Natural killer cell (primary cell): ENCODE measurements at regions not wholly inside any gene's neighbourhood (a gene's known extent, or its start where the extent isn't known, plus 50 kb on each side); places are given as distances from the start of the nearest gene placed in this dataset.

ENCODE experiments used
- ATAC-seq, 3 donors: fragments of 150-1000 bp in 2 of 3; fragments of 200-7000 bp in 1 of 3; cut with Tn5 transposase; 1 replicate in 1 of 3; 2 replicates in 2 of 3; pipeline ENCODE4 v1.10.0; 2021; ENCODE audit warnings: mild to moderate bottlenecking in 2 of 3, moderate library complexity in 2 of 3
- DNase-seq, 2 donors: peaks; one replicate each; pipeline versions ENCODE4 v3.0.0 to v3.0.0-alpha.2; 2013 to 2021; ENCODE audit warnings: mixed read lengths in 1 of 2
- H3K27ac ChIP-seq: one replicate; pipeline ENCODE4 v1.5.1; 2013; ENCODE audit warnings: mild to moderate bottlenecking, low read length
- H3K27me3 ChIP-seq: one replicate; pipeline ENCODE4 v1.6.1; 2013; ENCODE audit warnings: low read length; ENCODE audit not compliant: control insufficient read depth, insufficient read depth
- H3K36me3 ChIP-seq: one replicate; pipeline ENCODE4 v1.6.1; 2013; ENCODE audit warnings: low read length; ENCODE audit not compliant: control insufficient read depth, insufficient read depth
- H3K4me1 ChIP-seq: one replicate; pipeline ENCODE4 v1.6.1; 2013; ENCODE audit warnings: low read length; ENCODE audit not compliant: control insufficient read depth, insufficient read depth
- H3K4me3 ChIP-seq: one replicate; pipeline ENCODE4 v1.5.1; 2013; ENCODE audit warnings: low read length
- H3K9me3 ChIP-seq: one replicate; pipeline ENCODE4 v1.6.1; 2013; ENCODE audit warnings: low read length; ENCODE audit not compliant: control insufficient read depth, insufficient read depth
- H3K27ac Mint-ChIP-seq, 2 donors: one replicate each; pipeline ENCODE4 v1.8.0; 2022; ENCODE audit warnings: mild to moderate bottlenecking in 2 of 2, mixed read lengths in 2 of 2, moderate library complexity in 1 of 2
- H3K27me3 Mint-ChIP-seq, 2 donors: one replicate each; pipeline ENCODE4 v1.8.0; 2022; ENCODE audit warnings: low read depth in 2 of 2, mixed read lengths in 2 of 2
- H3K36me3 Mint-ChIP-seq: one replicate; pipeline ENCODE4 v1.8.0; 2022; ENCODE audit warnings: mixed read lengths
- H3K4me1 Mint-ChIP-seq, 2 donors: one replicate each; pipeline ENCODE4 v1.8.0; 2022; ENCODE audit warnings: mixed read lengths in 2 of 2
- H3K4me3 Mint-ChIP-seq: one replicate; pipeline ENCODE4 v1.8.0; 2022; ENCODE audit warnings: mild to moderate bottlenecking, moderate library complexity, mixed read lengths
- H3K9me3 Mint-ChIP-seq, 2 donors: one replicate each; pipeline ENCODE4 v1.8.0; 2022; ENCODE audit warnings: mixed read lengths in 2 of 2
- WGBS: methylation state at CpG from one replicate; pipeline ENCODE4 v1.1.7; 2013; ENCODE audit warnings: missing lambda C conversion rate; ENCODE audit not compliant: insufficient coverage; 5-methylcytosine and 5-hydroxymethylcytosine counted together
- intact Hi-C: fragments of 100-400 bp; cut with micrococcal nuclease; formaldehyde crosslinking; loops from one replicate; pipeline ENCODE4 v1.14.2; 2022
- TF ChIP-seq, protein P1 (sequence below): fragments of 200-600 bp; IDR thresholded peaks from one replicate; pipeline ENCODE4 v1.8.0; 2022; ENCODE audit warnings: antibody characterized with exemption

DNA sequence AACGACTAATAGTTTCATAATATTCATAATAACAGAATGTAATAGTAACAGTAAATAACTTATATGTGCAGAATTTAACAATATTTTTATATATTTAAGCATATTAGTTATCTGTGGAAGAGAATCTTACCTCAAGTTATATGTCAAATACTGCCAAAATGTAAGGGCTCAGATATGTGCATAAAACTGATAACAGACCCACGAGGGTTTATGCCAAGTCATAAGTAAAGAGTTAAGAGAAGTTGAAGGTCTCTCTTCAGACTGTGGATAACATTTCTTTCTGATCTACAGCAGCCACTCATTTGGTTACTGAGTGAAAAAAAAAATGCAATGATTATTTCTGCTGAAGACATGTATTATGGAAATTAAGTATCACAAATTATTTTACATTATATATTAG lies 1167.8 kb upstream of the NCAM2 start:
- Mint-ChIP-seq H3K27ac (no peak overlapping the region), H3K4me1 (no peaks in the 10 kb centered on the region), H3K27me3 (no peaks in the 10 kb centered on the region), H3K9me3 (peaks cover 4 to 13% of the 10 kb centered on the region in 2 donors), H3K36me3 (no peaks in the 10 kb centered on the region), H3K4me3 (no peak overlapping the region)
- H3K4me3 ChIP-seq = no peak overlapping the region
- intact Hi-C loops = no loop called here
- 71% methylated on average over 1 of the region's 2 CpGs for WGBS
- no peaks in the 10 kb centered on the region for H3K36me3 ChIP-seq
- DNase-seq (no peak), ATAC-seq (no peak)
- H3K27me3 ChIP-seq = no peaks in the 10 kb centered on the region
- H3K27ac ChIP-seq = no peak overlapping the region
- TF ChIP-seq, protein P1, sequence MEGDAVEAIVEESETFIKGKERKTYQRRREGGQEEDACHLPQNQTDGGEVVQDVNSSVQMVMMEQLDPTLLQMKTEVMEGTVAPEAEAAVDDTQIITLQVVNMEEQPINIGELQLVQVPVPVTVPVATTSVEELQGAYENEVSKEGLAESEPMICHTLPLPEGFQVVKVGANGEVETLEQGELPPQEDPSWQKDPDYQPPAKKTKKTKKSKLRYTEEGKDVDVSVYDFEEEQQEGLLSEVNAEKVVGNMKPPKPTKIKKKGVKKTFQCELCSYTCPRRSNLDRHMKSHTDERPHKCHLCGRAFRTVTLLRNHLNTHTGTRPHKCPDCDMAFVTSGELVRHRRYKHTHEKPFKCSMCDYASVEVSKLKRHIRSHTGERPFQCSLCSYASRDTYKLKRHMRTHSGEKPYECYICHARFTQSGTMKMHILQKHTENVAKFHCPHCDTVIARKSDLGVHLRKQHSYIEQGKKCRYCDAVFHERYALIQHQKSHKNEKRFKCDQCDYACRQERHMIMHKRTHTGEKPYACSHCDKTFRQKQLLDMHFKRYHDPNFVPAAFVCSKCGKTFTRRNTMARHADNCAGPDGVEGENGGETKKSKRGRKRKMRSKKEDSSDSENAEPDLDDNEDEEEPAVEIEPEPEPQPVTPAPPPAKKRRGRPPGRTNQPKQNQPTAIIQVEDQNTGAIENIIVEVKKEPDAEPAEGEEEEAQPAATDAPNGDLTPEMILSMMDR = no peak
- H3K4me1 ChIP-seq = no peaks in the 10 kb centered on the region
- no peaks in the 10 kb centered on the region for H3K9me3 ChIP-seq

DNA sequence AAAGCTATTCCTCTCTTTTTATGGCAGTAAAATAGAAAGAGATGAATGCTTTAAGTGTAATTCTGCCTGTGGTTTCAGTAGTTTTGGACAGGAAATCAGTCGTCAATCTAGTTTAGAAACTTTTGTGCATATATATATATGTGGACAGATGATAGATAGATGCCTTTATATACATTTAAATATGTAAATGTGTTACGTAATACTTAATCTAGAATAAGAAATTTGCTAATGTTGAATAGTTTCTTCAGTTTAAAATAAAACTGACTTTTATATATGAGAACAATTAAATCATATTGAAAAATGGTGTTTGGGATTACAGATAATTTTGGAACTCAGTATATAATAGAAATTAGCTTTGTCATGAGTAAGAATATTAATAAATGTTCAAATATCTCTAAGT lies 1165.7 kb upstream of the NCAM2 start:
- Histone ChIP-seq H3K4me3 (no peak overlapping the region), H3K27me3 (no peaks in the 10 kb centered on the region), H3K36me3 (no peaks in the 10 kb centered on the region), H3K27ac (no peak overlapping the region), H3K4me1 (no peaks in the 10 kb centered on the region), H3K9me3 (no peaks in the 10 kb centered on the region)
- H3K27ac Mint-ChIP-seq = no peak overlapping the region
- no peaks in the 10 kb centered on the region for H3K27me3 Mint-ChIP-seq
- ATAC-seq = no peak
- H3K9me3 Mint-ChIP-seq = peaks cover 4 to 17% of the 10 kb centered on the region in 2 donors
- WGBS = no CpG with 5 or more reads among the region's 2 CpGs
- no peaks in the 10 kb centered on the region for H3K36me3 Mint-ChIP-seq
- H3K4me1 Mint-ChIP-seq = no peaks in the 10 kb centered on the region
- TF ChIP-seq, protein P1 = no peak
- H3K4me3 Mint-ChIP-seq = no peak overlapping the region
- intact Hi-C loops = no loop called here
- DNase-seq = no peak

DNA sequence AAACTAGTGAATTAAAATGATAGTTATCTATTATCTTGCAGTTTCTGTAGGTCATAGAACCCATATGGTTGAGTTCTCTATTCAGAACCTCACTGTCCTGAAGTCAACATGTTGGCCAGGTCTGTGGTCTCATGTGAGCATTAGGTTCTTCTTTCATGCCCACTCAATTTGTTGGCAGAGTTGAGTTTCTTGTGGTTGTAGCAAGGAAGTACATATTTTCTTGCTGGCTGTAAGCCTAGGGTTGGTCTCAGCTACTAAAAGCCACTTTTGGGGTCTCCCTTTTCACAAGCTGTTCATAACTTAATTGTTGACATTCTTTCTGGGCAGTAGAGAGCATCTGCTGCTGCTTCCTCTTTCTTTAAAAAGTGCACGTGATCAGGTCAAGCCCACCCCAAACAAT lies 1165.1 kb upstream of the NCAM2 start:
- intact Hi-C loops = no loop called here
- H3K4me1 ChIP-seq = no peaks in the 10 kb centered on the region
- 0% methylated on average over 1 of the region's 1 CpG for WGBS
- H3K36me3 Mint-ChIP-seq = no peaks in the 10 kb centered on the region
- no peak overlapping the region for H3K27ac ChIP-seq
- H3K9me3 ChIP-seq = no peaks in the 10 kb centered on the region
- no peaks in the 10 kb centered on the region for H3K27me3 ChIP-seq
- no peaks in the 10 kb centered on the region for H3K4me1 Mint-ChIP-seq
- TF ChIP-seq, protein P1 = no peak
- no peaks in the 10 kb centered on the region for H3K36me3 ChIP-seq
- DNase-seq (no peak), ATAC-seq (no peak)
- no peak overlapping the region for H3K4me3 ChIP-seq
- H3K4me3 Mint-ChIP-seq = no peak overlapping the region
- H3K9me3 Mint-ChIP-seq = peaks cover 4 to 13% of the 10 kb centered on the region in 2 donors
- no peaks in the 10 kb centered on the region for H3K27me3 Mint-ChIP-seq
- H3K27ac Mint-ChIP-seq = no peak overlapping the region

DNA sequence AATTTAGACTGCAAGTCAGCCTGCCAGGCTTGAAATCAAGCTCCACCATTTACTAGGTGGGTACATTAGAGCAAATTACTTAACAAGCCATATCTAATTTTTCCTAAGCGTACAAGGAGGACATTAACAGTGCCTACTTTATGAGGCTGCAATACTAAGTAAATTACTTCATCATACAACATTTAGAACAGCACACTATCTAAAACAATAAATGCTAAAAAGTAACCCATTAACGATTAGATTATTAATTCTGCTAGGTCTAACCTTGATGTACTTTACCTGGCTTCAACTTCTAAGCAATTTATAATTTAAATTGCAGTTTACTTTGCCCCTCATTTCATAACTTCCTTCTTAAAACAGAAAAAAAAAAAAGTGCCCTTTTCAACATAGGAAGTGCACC lies 1155.6 kb upstream of the NCAM2 start:
- WGBS = 81% methylated on average over 2 of the region's 2 CpGs
- Histone ChIP-seq H3K9me3 (no peaks in the 10 kb centered on the region), H3K36me3 (no peaks in the 10 kb centered on the region), H3K4me3 (no peak overlapping the region), H3K27ac (no peak overlapping the region), H3K27me3 (no peaks in the 10 kb centered on the region), H3K4me1 (no peaks in the 10 kb centered on the region)
- H3K27ac Mint-ChIP-seq = no peak overlapping the region
- H3K9me3 Mint-ChIP-seq = peaks cover 0 to 2% of the 10 kb centered on the region in 2 donors
- intact Hi-C loops = no loop called here
- H3K36me3 Mint-ChIP-seq = no peaks in the 10 kb centered on the region
- ATAC-seq (no peak), DNase-seq (no peak)
- no peaks in the 10 kb centered on the region for H3K27me3 Mint-ChIP-seq
- TF ChIP-seq, protein P1 = no peak
- H3K4me3 Mint-ChIP-seq = no peak overlapping the region
- H3K4me1 Mint-ChIP-seq = no peaks in the 10 kb centered on the region
